Kidney (tissue), 13 donors: ENCODE measurements at regions not wholly inside any gene's neighbourhood (a gene's known extent, or its start where the extent isn't known, plus 50 kb on each side); places are given as distances from the start of the nearest gene placed in this dataset.
A peak's percentile ranks its signal among the peaks of the same experiment; 100 is the strongest.
"Not testable (repeated sequence)": the region's sequence is repeated elsewhere in the genome, so short reads cannot be mapped to it uniquely, and the experiment has no call there.

Source experiments
- DNase-seq, 5 donors: peaks; one replicate each; pipeline ENCODE4 v3.0.0-alpha.2; 2013 to 2020
- FAIRE-seq: peaks from 2 replicates; lab custom pipeline; 2012; peaks lifted over from hg19 to GRCh38; lab: Jason Lieb, UNC
- H3K27ac ChIP-seq, 2 donors: one replicate each; pipeline ENCODE4 v1.7.0; 2013; ENCODE audit warnings: low read depth in 2 of 2, low read length in 2 of 2, inconsistent platforms in 1 of 2
- H3K27me3 ChIP-seq: one replicate; pipeline ENCODE4 v1.7.1; 2013; ENCODE audit warnings: low read length, inconsistent platforms; ENCODE audit not compliant: control insufficient read depth, insufficient read depth
- H3K36me3 ChIP-seq, 3 donors: one replicate each; pipeline versions ENCODE4 v1.7.0 to v1.7.1; 2013; ENCODE audit warnings: low read length in 3 of 3, control low read depth in 1 of 3, inconsistent platforms in 1 of 3; ENCODE audit not compliant: insufficient read depth in 3 of 3, control insufficient read depth in 2 of 3
- H3K4me1 ChIP-seq, 3 donors: one replicate each; pipeline versions ENCODE4 v1.7.0 to v1.7.1; 2013; ENCODE audit warnings: low read length in 3 of 3, inconsistent platforms in 1 of 3, low read depth in 1 of 3; ENCODE audit not compliant: control insufficient read depth in 2 of 3, insufficient read depth in 2 of 3
- H3K4me3 ChIP-seq, 3 donors: one replicate each; pipeline versions ENCODE4 v1.7.0 to v1.8.1; 2013; ENCODE audit warnings: low read length in 3 of 3, control low read depth in 1 of 3, inconsistent platforms in 1 of 3
- H3K9ac ChIP-seq, 3 donors: one replicate each; pipeline versions ENCODE4 v1.7.0 to v1.7.1; 2013; ENCODE audit warnings: low read length in 3 of 3, control low read depth in 1 of 3, inconsistent platforms in 1 of 3
- H3K9me3 ChIP-seq, 3 donors: one replicate each; pipeline versions ENCODE4 v1.7.0 to v1.7.1; 2013; ENCODE audit warnings: low read length in 3 of 3, control low read depth in 1 of 3, inconsistent platforms in 1 of 3; ENCODE audit not compliant: control insufficient read depth in 2 of 3, insufficient read depth in 1 of 3
- intact Hi-C: fragments of 100-400 bp; cut with DNase I; formaldehyde crosslinking; loops from one replicate; pipeline ENCODE4 v1.11.1; 2022
- TF ChIP-seq, protein P1 (sequence below): IDR thresholded peaks from 3 replicates; pipeline ENCODE4 v1.5.1; 2012; ENCODE audit warnings: mild to moderate bottlenecking, moderate library complexity, borderline replicate concordance; ENCODE audit not compliant: insufficient read depth; ENCODE audit errors: extremely low read depth
- donor health status: control.
- donor health status: control.
- donor health status: control.
- donor health status: control.
- donor health status: control.
- donor health status: DM: yes; HTN: yes; CAD: no.
- donor health status: Normal renal cell carcinoma (clear cell type).

DNA sequence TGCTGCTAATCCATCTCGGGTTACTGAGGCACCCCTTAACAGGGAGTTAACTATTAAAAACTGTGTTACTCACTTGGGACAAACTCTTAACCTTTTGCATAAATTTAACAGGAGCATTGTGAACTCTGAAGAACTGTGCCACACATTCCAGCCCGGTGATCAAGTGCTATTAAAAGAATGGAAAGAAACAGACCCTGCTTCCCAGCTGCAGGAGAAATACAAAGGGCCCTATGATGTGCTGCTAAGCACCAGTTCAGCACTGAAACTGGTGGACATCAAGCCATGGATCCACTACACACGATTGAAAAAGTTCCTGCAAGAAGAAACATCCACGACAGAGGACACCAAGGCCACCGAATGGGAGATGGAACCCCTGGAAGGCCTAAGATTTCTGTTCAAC lies 114.7 kb upstream of the PLCL2 start:
- H3K4me1 ChIP-seq = peaks cover 0 to 27% (median 11%) of the 10 kb centered on the region in 3 donors
- H3K36me3 ChIP-seq = no peaks in the 10 kb centered on the region
- no peaks in the 10 kb centered on the region for H3K9me3 ChIP-seq
- peak overlapping the region in 2 of 3 donors; percentile 13 to 33 for H3K4me3 ChIP-seq
- no peaks in the 10 kb centered on the region for H3K27me3 ChIP-seq
- FAIRE-seq = no peak
- H3K27ac ChIP-seq = peak overlapping the region in 1 of 2 donors; percentile 18
- no peak overlapping the region for H3K9ac ChIP-seq
- intact Hi-C loops = no loop called here
- TF ChIP-seq, protein P1, sequence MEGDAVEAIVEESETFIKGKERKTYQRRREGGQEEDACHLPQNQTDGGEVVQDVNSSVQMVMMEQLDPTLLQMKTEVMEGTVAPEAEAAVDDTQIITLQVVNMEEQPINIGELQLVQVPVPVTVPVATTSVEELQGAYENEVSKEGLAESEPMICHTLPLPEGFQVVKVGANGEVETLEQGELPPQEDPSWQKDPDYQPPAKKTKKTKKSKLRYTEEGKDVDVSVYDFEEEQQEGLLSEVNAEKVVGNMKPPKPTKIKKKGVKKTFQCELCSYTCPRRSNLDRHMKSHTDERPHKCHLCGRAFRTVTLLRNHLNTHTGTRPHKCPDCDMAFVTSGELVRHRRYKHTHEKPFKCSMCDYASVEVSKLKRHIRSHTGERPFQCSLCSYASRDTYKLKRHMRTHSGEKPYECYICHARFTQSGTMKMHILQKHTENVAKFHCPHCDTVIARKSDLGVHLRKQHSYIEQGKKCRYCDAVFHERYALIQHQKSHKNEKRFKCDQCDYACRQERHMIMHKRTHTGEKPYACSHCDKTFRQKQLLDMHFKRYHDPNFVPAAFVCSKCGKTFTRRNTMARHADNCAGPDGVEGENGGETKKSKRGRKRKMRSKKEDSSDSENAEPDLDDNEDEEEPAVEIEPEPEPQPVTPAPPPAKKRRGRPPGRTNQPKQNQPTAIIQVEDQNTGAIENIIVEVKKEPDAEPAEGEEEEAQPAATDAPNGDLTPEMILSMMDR = no peak
- DNase-seq = peak in 3 of 5 donors; percentile 43 to 76 (median 70)

- Histone ChIP-seq H3K9ac (no peak overlapping the region), H3K9me3 (no peaks in the 10 kb centered on the region), H3K4me3 (no peak overlapping the region), H3K27me3 (no peaks in the 10 kb centered on the region), H3K36me3 (no peaks in the 10 kb centered on the region), H3K27ac (no peak overlapping the region), H3K4me1 (peaks cover 0 to 27% (median 11%) of the 10 kb centered on the region in 3 donors)
- intact Hi-C loops = no loop called here
- DNase-seq (peak in 2 of 5 donors; percentile 14 to 35), FAIRE-seq (no peak)
- TF ChIP-seq, protein P1 = no peak
These were observed 114.0 kb upstream of the PLCL2 start for GRCh38 chr3:16770792-16771191.

GRCh38 chr3:16773594-16773993 lies 111.2 kb upstream of the PLCL2 start:
- peaks cover 0 to 23% (median 11%) of the 10 kb centered on the region in 3 donors for H3K4me1 ChIP-seq
- H3K9me3 ChIP-seq, H3K36me3 ChIP-seq, DNase-seq, H3K27ac ChIP-seq, H3K9ac ChIP-seq, intact Hi-C loops, FAIRE-seq, H3K27me3 ChIP-seq, H3K4me3 ChIP-seq: not testable (repeated sequence)

DNA sequence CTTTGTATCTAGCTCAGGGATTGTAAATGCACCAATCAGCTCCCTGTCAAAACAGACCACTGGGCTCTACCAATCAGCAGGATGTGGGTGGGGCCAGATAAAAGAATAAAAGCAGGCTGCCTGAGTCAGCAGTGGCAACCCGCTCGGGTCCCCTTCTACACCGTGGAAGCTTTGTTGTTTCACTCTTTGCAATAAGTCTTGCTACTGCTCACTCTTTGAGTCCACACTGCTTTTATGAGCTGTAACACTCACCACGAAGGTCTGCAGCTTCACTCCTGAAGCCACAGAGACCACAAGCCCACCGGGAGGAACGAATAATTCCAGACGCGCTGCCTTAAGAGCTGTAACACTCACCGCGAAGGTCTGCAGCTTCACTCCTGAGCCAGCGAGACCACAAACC lies 110.2 kb upstream of the PLCL2 start:
- H3K27me3 ChIP-seq, H3K9me3 ChIP-seq, H3K36me3 ChIP-seq, DNase-seq, H3K27ac ChIP-seq, FAIRE-seq, H3K4me3 ChIP-seq, intact Hi-C loops, H3K9ac ChIP-seq: not testable (repeated sequence)
- peaks cover 0 to 14% (median 5%) of the 10 kb centered on the region in 3 donors for H3K4me1 ChIP-seq

- no peak overlapping the region for H3K9ac ChIP-seq
- no peaks in the 10 kb centered on the region for H3K9me3 ChIP-seq
- TF ChIP-seq, protein P1 = no peak
- no peaks in the 10 kb centered on the region for H3K4me1 ChIP-seq
- H3K27ac ChIP-seq = no peak overlapping the region
- DNase-seq = no peak
- intact Hi-C loops = no loop called here
- H3K27me3 ChIP-seq = no peaks in the 10 kb centered on the region
- no peaks in the 10 kb centered on the region for H3K36me3 ChIP-seq
- no peak for FAIRE-seq
- no peak overlapping the region for H3K4me3 ChIP-seq
These were observed 99.8 kb upstream of the PLCL2 start for GRCh38 chr3:16784973-16785372.
